Neural cell (in vitro differentiated cells): ENCODE measurements at regions not wholly inside any gene's neighbourhood (a gene's known extent, or its start where the extent isn't known, plus 50 kb on each side); places are given as distances from the start of the nearest gene placed in this dataset.

ENCODE experiments used
- H2AFZ ChIP-seq: fragments of 200-600, 300-800 bp; sonication (generic), shearing (Covaris generic); 2 replicates; pipeline ENCODE4 v1.6.0; 2014; ENCODE audit warnings: low read depth, mild to moderate bottlenecking, antibody characterized with exemption, low read length, moderate library complexity
- H3F3A ChIP-seq: fragments of 200-600 bp; shearing (Covaris generic); 2 replicates; pipeline ENCODE4 v1.6.1; 2016; ENCODE audit warnings: mild to moderate bottlenecking, moderate library complexity, mixed read lengths, antibody characterized with exemption, low read length; ENCODE audit not compliant: insufficient read depth, poor library complexity, severe bottlenecking
- H3K27ac ChIP-seq: fragments of 200-600, 300-800 bp; sonication (generic), shearing (Covaris generic); 2 replicates; pipeline ENCODE4 v1.5.1; 2014; ENCODE audit warnings: mild to moderate bottlenecking, low read length, moderate library complexity
- H3K27me3 ChIP-seq: fragments of 300-800, 200-600 bp; sonication (generic), shearing (Covaris generic); 2 replicates; pipeline ENCODE4 v1.6.0; 2014; ENCODE audit warnings: mild to moderate bottlenecking, low read depth, low read length, moderate library complexity; ENCODE audit not compliant: insufficient read depth
- H3K36me3 ChIP-seq: fragments of 300-800, 200-600 bp; sonication (generic), shearing (Covaris generic); 2 replicates; pipeline ENCODE4 v1.5.1; 2014; ENCODE audit warnings: mild to moderate bottlenecking, antibody characterized with exemption, low read length, moderate library complexity; ENCODE audit not compliant: insufficient read depth
- H3K4me2 ChIP-seq: fragments of 300-800, 200-600 bp; sonication (generic), shearing (Covaris generic); 2 replicates; pipeline ENCODE4 v1.6.0; 2014; ENCODE audit warnings: mild to moderate bottlenecking, low read length
- H3K4me3 ChIP-seq: fragments of 300-800, 200-600 bp; sonication (generic), shearing (Covaris generic); 2 replicates; pipeline ENCODE4 v1.5.1; 2014; ENCODE audit warnings: mild to moderate bottlenecking, low read length, moderate library complexity
- H3K79me2 ChIP-seq: fragments of 200-600 bp; shearing (Covaris generic); replicated peaks from 2 replicates; pipeline ENCODE4 v1.6.0; 2014; ENCODE audit warnings: mild to moderate bottlenecking, low read length, moderate library complexity; ENCODE audit not compliant: insufficient read depth
- H3K9ac ChIP-seq: fragments of 300-800, 200-600 bp; sonication (generic), shearing (Covaris generic); 2 replicates; pipeline ENCODE4 v1.6.1; 2016; ENCODE audit warnings: mild to moderate bottlenecking, low read length, mixed read lengths
- H3K9me2 ChIP-seq: fragments of 200-600 bp; shearing (Covaris generic); 2 replicates; pipeline ENCODE4 v1.6.1; 2016; ENCODE audit warnings: mild to moderate bottlenecking, low read length, mixed read lengths; ENCODE audit not compliant: insufficient read depth
- H3K9me3 ChIP-seq: fragments of 200-600, 300-800 bp; sonication (generic), shearing (Covaris generic); 2 replicates; pipeline ENCODE4 v1.6.1; 2016; ENCODE audit warnings: mild to moderate bottlenecking, mixed run types, low read length, moderate library complexity, mixed read lengths
- H4K20me1 ChIP-seq: fragments of 200-600 bp; shearing (Covaris generic); 2 replicates; pipeline ENCODE4 v1.6.1; 2016; ENCODE audit warnings: mild to moderate bottlenecking, mixed run types; ENCODE audit not compliant: insufficient read depth
- CTCF ChIP-seq: fragments of 450-650 bp; IDR thresholded peaks from 2 replicates; pipeline ENCODE4 v1.5.1; 2014; ENCODE audit warnings: antibody characterized with exemption, mild to moderate bottlenecking, moderate library complexity; ENCODE audit not compliant: poor library complexity, severe bottlenecking
- EP300 ChIP-seq: fragments of 450-650 bp; conservative IDR thresholded peaks from 2 replicates; pipeline ENCODE4 v1.6.1; 2014; ENCODE audit warnings: antibody characterized with exemption, mild to moderate bottlenecking, moderate library complexity; ENCODE audit not compliant: poor library complexity, severe bottlenecking
- EZH2 ChIP-seq: fragments of 200-600, 300-800 bp; shearing (Covaris generic), sonication (generic); IDR thresholded peaks from 2 replicates; pipeline ENCODE4 v1.6.1; 2014; ENCODE audit warnings: antibody characterized with exemption, low read length, borderline replicate concordance, mild to moderate bottlenecking; ENCODE audit not compliant: insufficient read depth, poor library complexity, severe bottlenecking
- MXI1 ChIP-seq: fragments of 450-650 bp; conservative IDR thresholded peaks from 2 replicates; pipeline ENCODE4 v1.6.1; 2014; ENCODE audit warnings: antibody characterized with exemption, mild to moderate bottlenecking; ENCODE audit not compliant: poor library complexity, severe bottlenecking
- POLR2AphosphoS5 ChIP-seq: IDR thresholded peaks from 2 replicates; pipeline ENCODE4 v1.6.1; 2012
- RAD21 ChIP-seq: fragments of 450-650 bp; conservative IDR thresholded peaks from 2 replicates; pipeline ENCODE4 v1.6.1; 2014; ENCODE audit warnings: antibody characterized with exemption, mild to moderate bottlenecking, moderate library complexity
- REST ChIP-seq: IDR thresholded peaks from 2 replicates; pipeline ENCODE4 v1.6.1; 2012; ENCODE audit warnings: borderline replicate concordance
- SMC3 ChIP-seq: fragments of 450-650 bp; conservative IDR thresholded peaks from 2 replicates; pipeline ENCODE4 v1.6.1; 2014; ENCODE audit warnings: antibody characterized with exemption, mild to moderate bottlenecking, moderate library complexity; ENCODE audit not compliant: poor library complexity
- TAF1 ChIP-seq: IDR thresholded peaks from 2 replicates; pipeline ENCODE4 v1.6.1; 2012; ENCODE audit warnings: low read depth

DNA sequence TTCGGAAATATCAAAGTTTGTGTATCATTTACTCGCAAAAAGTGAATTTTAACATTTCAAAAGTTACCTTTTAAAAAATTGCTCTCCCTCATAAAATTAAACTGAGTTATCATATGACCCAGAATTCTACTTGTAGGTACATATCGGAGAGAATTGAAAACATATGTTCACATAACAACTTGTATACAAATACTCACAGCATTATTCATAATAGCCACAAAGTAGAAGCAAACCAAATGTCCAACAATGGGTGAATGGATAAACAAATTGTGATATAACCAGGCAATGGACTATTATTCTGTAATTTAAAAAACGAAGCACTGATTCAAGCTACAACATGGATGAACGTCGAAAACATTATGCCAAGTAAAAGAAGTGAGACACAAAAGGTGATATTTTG lies 412.0 kb upstream of the TCF4 start:
- Histone ChIP-seq H3K36me3 (no peaks in the 10 kb centered on the region), H3K4me2 (no peak overlapping the region), H3K9me3 (no peaks in the 10 kb centered on the region), H3K27me3 (no peaks in the 10 kb centered on the region), H4K20me1 (no peaks in the 10 kb centered on the region), H2AFZ (no peak overlapping the region), H3K9me2 (no peaks in the 10 kb centered on the region), H3K9ac (no peak overlapping the region), H3F3A (no peaks in the 10 kb centered on the region), H3K27ac (no peak overlapping the region), H3K4me3 (no peak overlapping the region), H3K79me2 (no peaks in the 10 kb centered on the region)
- TF ChIP-seq TAF1 (no peak), SMC3 (no peak), CTCF (no peak), MXI1 (no peak), POLR2AphosphoS5 (no peak), EZH2 (no peak), EP300 (no peak)

DNA sequence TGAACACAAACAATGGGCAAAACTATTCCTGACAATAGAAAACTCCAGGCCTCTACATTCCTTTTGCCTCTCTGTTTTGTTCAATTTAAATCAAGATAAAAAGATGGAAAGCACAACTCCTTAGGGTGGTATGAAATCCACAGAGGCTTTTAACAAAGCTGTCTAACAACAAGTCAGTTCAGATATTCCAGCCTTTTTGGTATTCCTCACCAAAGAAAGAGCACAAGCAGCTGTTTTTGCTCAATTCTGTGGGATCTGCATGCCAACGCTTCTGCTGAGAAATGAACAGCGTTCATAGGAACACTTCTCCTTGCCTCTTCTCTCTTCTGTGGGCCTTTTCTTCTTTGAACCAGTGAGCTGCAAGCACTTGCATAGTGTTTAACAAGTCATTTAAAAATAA lies 411.6 kb upstream of the TCF4 start:
- no peak for TF ChIP-seq TAF1
- no peak for TF ChIP-seq REST
- no peak for TF ChIP-seq POLR2AphosphoS5
- no peak for TF ChIP-seq MXI1
- TF ChIP-seq RAD21, result no peak
- no peak for TF ChIP-seq SMC3
- TF ChIP-seq EP300, result no peak
- TF ChIP-seq CTCF, result no peak
- Histone ChIP-seq H3K9me2 (no peaks in the 10 kb centered on the region), H3K9me3 (no peaks in the 10 kb centered on the region), H4K20me1 (no peaks in the 10 kb centered on the region), H3K9ac (no peak overlapping the region), H3K79me2 (no peaks in the 10 kb centered on the region), H3K4me2 (no peak overlapping the region), H2AFZ (no peak overlapping the region), H3K4me3 (no peak overlapping the region), H3K27me3 (no peaks in the 10 kb centered on the region), H3F3A (no peaks in the 10 kb centered on the region), H3K36me3 (no peaks in the 10 kb centered on the region), H3K27ac (no peak overlapping the region)
